ENCODE measurements at regions not wholly inside any gene's neighbourhood (a gene's known extent, or its start where the extent isn't known, plus 50 kb on each side); places are given as distances from the start of the nearest gene placed in this dataset.
A peak's percentile ranks its signal among the peaks of the same experiment; 100 is the strongest.

DNA sequence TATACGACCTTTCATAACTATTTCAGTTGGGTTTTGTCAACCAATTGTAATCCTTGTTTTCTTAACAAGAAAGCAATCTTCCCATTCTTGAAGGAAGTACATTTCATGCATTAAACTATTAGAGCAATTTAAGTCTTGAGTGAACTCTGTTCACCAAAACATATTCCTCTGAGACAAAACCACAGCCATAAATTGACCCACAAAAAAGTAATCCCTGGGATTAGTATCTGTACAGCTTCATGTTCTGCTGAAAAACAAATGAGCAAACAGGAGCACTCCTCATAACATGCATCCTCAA, 207.0 kb upstream of the PDE5A start:
- TF ChIP-seq CTCF (IDR thresholded peaks at IDR 0.05), result no peak
- ATAC-seq (no peak), DNase-seq (no peak), FAIRE-seq (peak; percentile 85)
- H3K27ac ChIP-seq, result no peak overlapping the region
- no peak overlapping the region for H3K4me3 ChIP-seq
- no peaks in the 10 kb centered on the region for H3K9me3 ChIP-seq
- H3K4me1 ChIP-seq, result no peaks in the 10 kb centered on the region
- H3K36me3 ChIP-seq, result no peaks in the 10 kb centered on the region
- intact Hi-C loops (cut with DNase I), result no loop called here
- 67 to 86% methylated on average over 1 of the region's 1 CpG for WGBS, 2 donors
- H3K27me3 ChIP-seq, result no peaks in the 10 kb centered on the region

GRCh38 chr4:119834906-119835612, 206.5 kb upstream of the PDE5A start:
- Histone ChIP-seq H3K4me1 (no peaks in the 10 kb centered on the region), H3K27me3 (no peaks in the 10 kb centered on the region), H3K4me3 (no peak overlapping the region), H3K36me3 (no peaks in the 10 kb centered on the region), H3K9me3 (no peaks in the 10 kb centered on the region), H3K27ac (no peak overlapping the region)
- no peak for TF ChIP-seq CTCF (IDR thresholded peaks at IDR 0.05)
- FAIRE-seq (peak; percentile 9), DNase-seq (no peak), ATAC-seq (no peak)
- intact Hi-C loops (cut with DNase I), result no loop called here
- WGBS, 2 donors, result 55 to 58% methylated on average over 3 of the region's 3 CpGs

GRCh38 chr4:119833611-119834010, 205.0 kb upstream of the PDE5A start:
- peak in 1 of 4 donors; percentile 26 for ATAC-seq

GRCh38 chr4:119832776-119833175, 204.2 kb upstream of the PDE5A start:
- TF ChIP-seq CTCF (IDR thresholded peaks at IDR 0.05), result no peak
- ATAC-seq (no peak), FAIRE-seq (peak; percentile 65), DNase-seq (no peak)
- Histone ChIP-seq H3K9me3 (no peaks in the 10 kb centered on the region), H3K4me1 (no peaks in the 10 kb centered on the region), H3K27me3 (no peaks in the 10 kb centered on the region), H3K27ac (no peak overlapping the region), H3K36me3 (no peaks in the 10 kb centered on the region), H3K4me3 (no peak overlapping the region)
- WGBS, 2 donors, result 74 to 86% methylated on average over 2 of the region's 2 CpGs
- intact Hi-C loops (cut with DNase I), result no loop called here

More at GRCh38 chr4:119833611-119834010, 205.0 kb upstream of the PDE5A start:
- Histone ChIP-seq H3K9me3 (no peaks in the 10 kb centered on the region), H3K36me3 (no peaks in the 10 kb centered on the region), H3K27me3 (no peaks in the 10 kb centered on the region), H3K4me1 (no peaks in the 10 kb centered on the region), H3K4me3 (no peak overlapping the region), H3K27ac (no peak overlapping the region)
- intact Hi-C loops (cut with DNase I), result no loop called here
- DNase-seq (no peak), FAIRE-seq (no peak)
- no peak for TF ChIP-seq CTCF (IDR thresholded peaks at IDR 0.05)
- WGBS, 2 donors, result 66% methylated on average over 4 of the region's 4 CpGs

DNA sequence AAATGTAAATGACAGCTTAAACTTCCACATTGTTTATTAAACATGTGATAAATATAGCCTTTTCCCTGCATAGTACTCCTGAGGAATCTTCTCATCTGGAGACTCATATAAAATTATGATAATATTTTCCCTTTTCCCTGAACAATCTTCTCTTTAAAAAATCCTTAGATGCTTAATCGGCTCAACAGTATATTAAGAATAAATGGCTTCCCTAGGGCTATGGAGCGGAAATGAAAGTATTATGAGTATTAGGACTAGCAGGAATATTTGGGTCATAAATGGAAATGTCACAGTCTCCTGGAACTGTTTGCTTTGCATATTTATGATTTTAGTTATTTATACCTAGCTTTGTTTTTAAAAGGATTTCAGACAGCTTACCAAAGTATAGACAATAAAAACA, 200.7 kb upstream of the PDE5A start:
- Histone ChIP-seq H3K36me3 (no peaks in the 10 kb centered on the region), H3K4me3 (no peak overlapping the region), H3K27me3 (no peaks in the 10 kb centered on the region), H3K9me3 (no peaks in the 10 kb centered on the region), H3K4me1 (no peaks in the 10 kb centered on the region), H3K27ac (no peak overlapping the region)
- WGBS, 2 donors, result 89 to 93% methylated on average over 2 of the region's 2 CpGs
- intact Hi-C loops (cut with DNase I), result no loop called here
- TF ChIP-seq CTCF (IDR thresholded peaks at IDR 0.05), result no peak
- ATAC-seq, result no peak
- no peak for DNase-seq
- no peak for FAIRE-seq
